ENCODE measurements at regions not wholly inside any gene's neighbourhood (a gene's known extent, or its start where the extent isn't known, plus 50 kb on each side); places are given as distances from the start of the nearest gene placed in this dataset.

DNA sequence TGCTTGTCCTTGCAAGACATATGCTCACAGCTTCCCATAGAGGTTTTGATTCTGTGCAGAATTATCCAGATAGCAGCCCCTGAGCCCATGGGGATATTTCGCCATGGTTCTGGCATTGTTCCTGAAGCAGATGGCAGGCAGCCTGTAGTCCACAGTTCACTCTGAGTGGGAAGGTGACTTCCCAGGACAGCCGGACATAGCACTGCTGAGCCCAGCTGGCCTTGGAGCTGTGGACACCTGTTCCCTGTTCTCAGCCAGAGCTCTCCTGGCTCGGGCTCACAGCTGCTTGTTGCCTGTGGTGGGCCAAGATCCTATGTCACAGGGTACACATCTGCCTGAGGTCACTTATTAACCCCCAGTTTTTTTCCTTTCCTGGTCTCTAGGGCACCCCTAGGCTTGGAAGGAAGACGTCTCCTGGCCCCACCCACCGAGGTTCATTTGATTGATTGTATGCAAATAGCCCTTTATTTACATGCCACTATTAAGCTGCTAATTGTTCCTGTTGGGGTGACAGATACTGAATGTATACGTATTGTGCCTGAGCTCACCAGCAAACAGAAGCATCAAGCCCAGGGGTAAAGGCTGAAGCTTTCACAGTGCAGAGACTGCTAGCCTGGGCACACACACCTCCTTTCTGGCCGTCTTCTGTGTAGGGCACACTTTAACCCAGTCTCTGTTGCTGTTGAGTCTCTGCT is 96.6 kb upstream of the DMRT1 start:
- Histone ChIP-seq H3K18ac (ENCODE audit: low read length) (no peak overlapping the region), H2BK12ac (ENCODE audit: low read length) (no peak overlapping the region), H3K36me3 (ENCODE audit: control insufficient read depth in 1 of 2, insufficient read depth in 2 of 2, low read length in 2 of 2) (peaks cover 57 to 79% of the 10 kb centered on the region in 2 experiments), H3K23ac (ENCODE audit: low read length) (no peak overlapping the region), H3K4ac (ENCODE audit: low read depth, low read length) (no peak overlapping the region), H3K27me3 (ENCODE audit: insufficient read depth, low read length) (no peaks in the 10 kb centered on the region), H2AFZ (ENCODE audit: insufficient read depth, low read length, poor library complexity) (no peak overlapping the region), H2BK120ac (ENCODE audit: insufficient read depth, low read length, poor library complexity) (no peak overlapping the region), H3K9me3 (ENCODE audit: insufficient read depth, low read depth, low read length) (peaks cover 2% of the 10 kb centered on the region), H3K79me1 (ENCODE audit: low read length) (peaks cover 3% of the 10 kb centered on the region), H4K12ac (ENCODE audit: low read depth, low read length) (no peak overlapping the region), H4K8ac (ENCODE audit: low read depth, low read length) (no peak overlapping the region), H2BK5ac (ENCODE audit: low read depth, low read length, poor library complexity) (no peak overlapping the region), H3K4me1 (ENCODE audit: control insufficient read depth in 1 of 2, insufficient read depth in 2 of 2, low read length in 2 of 2) (peaks cover 0 to 10% of the 10 kb centered on the region in 2 experiments), H3K27ac (ENCODE audit: low read depth, low read length) (no peak overlapping the region), H4K91ac (ENCODE audit: low read depth, low read length) (no peak overlapping the region), H3K4me3 (ENCODE audit: low read depth, low read length) (peak overlapping the region; percentile 39), H2AK5ac (ENCODE audit: low read length) (no peak overlapping the region), H3K79me2 (ENCODE audit: control insufficient read depth, insufficient read depth, low read length, poor library complexity) (no peaks in the 10 kb centered on the region), H3K14ac (ENCODE audit: low read length) (no peak overlapping the region), H3K9ac (ENCODE audit: low read length) (no peak overlapping the region), H3K4me2 (ENCODE audit: low read length) (no peak overlapping the region)
- no CpG with 5 or more reads among the region's 7 CpGs for WGBS (ENCODE audit: extremely low coverage, insufficient coverage, insufficient read length)
- no peak for DNase-seq

DNA sequence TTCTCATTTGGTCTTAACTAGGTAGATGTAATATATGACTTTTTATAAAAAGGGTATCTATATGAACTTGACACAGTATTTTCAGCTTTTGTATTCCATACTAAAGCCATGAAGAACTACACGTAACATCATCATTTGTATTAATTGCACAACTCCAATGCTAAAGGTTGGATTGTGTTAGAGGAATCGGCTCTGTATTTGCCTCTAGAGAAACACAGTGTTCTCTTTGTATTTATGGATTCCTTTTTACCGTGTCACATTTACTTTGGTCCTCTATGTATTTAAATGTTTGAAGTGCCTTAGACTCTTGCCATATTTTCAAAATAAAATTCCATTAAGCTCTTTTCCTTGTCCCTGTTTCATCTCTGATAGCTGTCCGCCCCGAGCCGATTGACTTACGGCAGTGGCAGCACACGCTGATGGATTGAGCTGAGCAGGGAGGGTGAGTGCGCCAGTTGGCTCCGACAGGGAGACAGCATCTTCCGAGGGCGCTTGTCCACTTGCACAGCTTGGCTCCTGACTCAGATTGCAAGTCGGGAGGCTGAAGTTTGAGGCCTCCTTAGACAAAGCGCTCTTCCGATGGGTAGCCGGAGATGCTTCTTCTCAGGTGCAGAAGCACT is 95.6 kb upstream of the DMRT1 start:
- H3K79me1 ChIP-seq (ENCODE audit: low read length), result peaks cover 4% of the 10 kb centered on the region
- H3K4me3 ChIP-seq (ENCODE audit: low read depth, low read length), result no peak overlapping the region
- H3K18ac ChIP-seq (ENCODE audit: low read length), result no peak overlapping the region
- no peak for DNase-seq
- no peak overlapping the region for H2AFZ ChIP-seq (ENCODE audit: insufficient read depth, low read length, poor library complexity)
- no peaks in the 10 kb centered on the region for H3K79me2 ChIP-seq (ENCODE audit: control insufficient read depth, insufficient read depth, low read length, poor library complexity)
- no peak overlapping the region for H3K14ac ChIP-seq (ENCODE audit: low read length)
- H2AK5ac ChIP-seq (ENCODE audit: low read length), result no peak overlapping the region
- H3K4me2 ChIP-seq (ENCODE audit: low read length), result no peak overlapping the region
- no peak overlapping the region for H2BK120ac ChIP-seq (ENCODE audit: insufficient read depth, low read length, poor library complexity)
- no peak overlapping the region for H3K4ac ChIP-seq (ENCODE audit: low read depth, low read length)
- H3K36me3 ChIP-seq (ENCODE audit: control insufficient read depth in 1 of 2, insufficient read depth in 2 of 2, low read length in 2 of 2), result peaks cover 54 to 72% of the 10 kb centered on the region in 2 experiments
- H2BK5ac ChIP-seq (ENCODE audit: low read depth, low read length, poor library complexity), result no peak overlapping the region
- H3K23ac ChIP-seq (ENCODE audit: low read length), result no peak overlapping the region
- no peak overlapping the region for H3K9ac ChIP-seq (ENCODE audit: low read length)
- H3K27ac ChIP-seq (ENCODE audit: low read depth, low read length), result no peak overlapping the region
- H3K9me3 ChIP-seq (ENCODE audit: insufficient read depth, low read depth, low read length), result peaks cover under 1% of the 10 kb centered on the region
- no peak overlapping the region for H4K8ac ChIP-seq (ENCODE audit: low read depth, low read length)
- no peak overlapping the region for H2BK12ac ChIP-seq (ENCODE audit: low read length)
- H3K4me1 ChIP-seq (ENCODE audit: control insufficient read depth in 1 of 2, insufficient read depth in 2 of 2, low read length in 2 of 2), result peaks cover 3 to 13% of the 10 kb centered on the region in 2 experiments
- no CpG with 5 or more reads among the region's 16 CpGs for WGBS (ENCODE audit: extremely low coverage, insufficient coverage, insufficient read length)
- no peak overlapping the region for H4K91ac ChIP-seq (ENCODE audit: low read depth, low read length)
- no peaks in the 10 kb centered on the region for H3K27me3 ChIP-seq (ENCODE audit: insufficient read depth, low read length)
- H4K12ac ChIP-seq (ENCODE audit: low read depth, low read length), result no peak overlapping the region

- Histone ChIP-seq H3K79me1 (ENCODE audit: low read length) (peaks cover 11% of the 10 kb centered on the region), H3K27ac (ENCODE audit: low read depth, low read length) (peak overlapping the region; percentile 12), H2BK5ac (ENCODE audit: low read depth, low read length, poor library complexity) (peak overlapping the region; percentile 27), H3K9me3 (ENCODE audit: insufficient read depth, low read depth, low read length) (no peaks in the 10 kb centered on the region), H3K79me2 (ENCODE audit: control insufficient read depth, insufficient read depth, low read length, poor library complexity) (no peaks in the 10 kb centered on the region), H2AK5ac (ENCODE audit: low read length) (no peak overlapping the region), H3K4ac (ENCODE audit: low read depth, low read length) (no peak overlapping the region), H3K36me3 (ENCODE audit: control insufficient read depth in 1 of 2, insufficient read depth in 2 of 2, low read length in 2 of 2) (peaks cover 45 to 64% of the 10 kb centered on the region in 2 experiments), H3K18ac (ENCODE audit: low read length) (no peak overlapping the region), H3K4me3 (ENCODE audit: low read depth, low read length) (no peak overlapping the region), H3K14ac (ENCODE audit: low read length) (no peak overlapping the region), H4K12ac (ENCODE audit: low read depth, low read length) (peak overlapping the region; percentile 22), H4K91ac (ENCODE audit: low read depth, low read length) (peak overlapping the region; percentile 10), H4K8ac (ENCODE audit: low read depth, low read length) (no peak overlapping the region), H2AFZ (ENCODE audit: insufficient read depth, low read length, poor library complexity) (no peak overlapping the region), H3K27me3 (ENCODE audit: insufficient read depth, low read length) (no peaks in the 10 kb centered on the region), H3K9ac (ENCODE audit: low read length) (no peak overlapping the region), H3K23ac (ENCODE audit: low read length) (no peak overlapping the region), H2BK12ac (ENCODE audit: low read length) (no peak overlapping the region), H3K4me2 (ENCODE audit: low read length) (no peak overlapping the region), H3K4me1 (ENCODE audit: control insufficient read depth in 1 of 2, insufficient read depth in 2 of 2, low read length in 2 of 2) (peaks cover 6 to 19% of the 10 kb centered on the region in 2 experiments), H2BK120ac (ENCODE audit: insufficient read depth, low read length, poor library complexity) (peak overlapping the region; percentile 66)
- no CpG with 5 or more reads among the region's 7 CpGs for whole genome bisulfite sequencing (ENCODE audit: extremely low coverage, insufficient coverage, insufficient read length)
- no peak for DNase-seq
These were observed 94.6 kb upstream of the DMRT1 start for GRCh38 chr9:746661-747434.

DNA sequence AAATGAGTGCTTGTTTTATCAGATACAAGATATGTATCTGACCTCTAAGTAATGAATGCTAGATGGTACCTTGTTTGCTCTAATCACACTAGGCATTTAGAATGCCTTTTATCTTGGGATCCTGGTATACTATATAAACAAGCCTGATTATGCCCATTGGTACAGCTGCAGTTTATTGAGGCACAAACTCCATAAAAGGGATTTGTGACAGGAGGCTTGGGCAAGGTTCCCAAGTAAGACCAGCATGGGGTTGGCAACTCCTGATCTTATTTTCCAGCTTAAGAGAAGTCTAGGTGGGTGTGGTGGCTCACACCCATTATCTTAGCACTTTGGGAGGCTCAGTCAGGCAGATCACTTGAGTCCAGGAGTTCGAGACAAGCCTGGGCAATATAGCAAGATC is 93.9 kb upstream of the DMRT1 start:
- no peaks in the 10 kb centered on the region for H3K27me3 ChIP-seq (ENCODE audit: insufficient read depth, low read length)
- no peak overlapping the region for H3K23ac ChIP-seq (ENCODE audit: low read length)
- no peaks in the 10 kb centered on the region for H3K79me2 ChIP-seq (ENCODE audit: control insufficient read depth, insufficient read depth, low read length, poor library complexity)
- no peak overlapping the region for H3K4me3 ChIP-seq (ENCODE audit: low read depth, low read length)
- peaks cover 40 to 56% of the 10 kb centered on the region in 2 experiments for H3K36me3 ChIP-seq (ENCODE audit: control insufficient read depth in 1 of 2, insufficient read depth in 2 of 2, low read length in 2 of 2)
- H3K18ac ChIP-seq (ENCODE audit: low read length), result no peak overlapping the region
- no peak overlapping the region for H2BK120ac ChIP-seq (ENCODE audit: insufficient read depth, low read length, poor library complexity)
- H3K79me1 ChIP-seq (ENCODE audit: low read length), result peaks cover 13% of the 10 kb centered on the region
- H3K14ac ChIP-seq (ENCODE audit: low read length), result peak overlapping the region; percentile 40
- no peak overlapping the region for H2AFZ ChIP-seq (ENCODE audit: insufficient read depth, low read length, poor library complexity)
- no peak overlapping the region for H4K91ac ChIP-seq (ENCODE audit: low read depth, low read length)
- H4K8ac ChIP-seq (ENCODE audit: low read depth, low read length), result peak overlapping the region; percentile 49
- H2BK5ac ChIP-seq (ENCODE audit: low read depth, low read length, poor library complexity), result peak overlapping the region; percentile 53
- H3K27ac ChIP-seq (ENCODE audit: low read depth, low read length), result no peak overlapping the region
- H3K9me3 ChIP-seq (ENCODE audit: insufficient read depth, low read depth, low read length), result no peaks in the 10 kb centered on the region
- no peak overlapping the region for H2AK5ac ChIP-seq (ENCODE audit: low read length)
- DNase-seq, result peak in 1 of 2 donors; percentile 49
- no peak overlapping the region for H3K9ac ChIP-seq (ENCODE audit: low read length)
- peak overlapping the region; percentile 31 for H3K4ac ChIP-seq (ENCODE audit: low read depth, low read length)
- no peak overlapping the region for H4K12ac ChIP-seq (ENCODE audit: low read depth, low read length)
- WGBS (ENCODE audit: extremely low coverage, insufficient coverage, insufficient read length), result no CpG with 5 or more reads among the region's 1 CpG
- H2BK12ac ChIP-seq (ENCODE audit: low read length), result no peak overlapping the region
- H3K4me2 ChIP-seq (ENCODE audit: low read length), result no peak overlapping the region
- peaks cover 6 to 20% of the 10 kb centered on the region in 2 experiments for H3K4me1 ChIP-seq (ENCODE audit: control insufficient read depth in 1 of 2, insufficient read depth in 2 of 2, low read length in 2 of 2)

Measured in trophoblast cell (in vitro differentiated cells and primary cell).